Inflammatory macrophage treated with lipopolysaccharide for 1 hour (primary cell): ENCODE measurements at regions not wholly inside any gene's neighbourhood (a gene's known extent, or its start where the extent isn't known, plus 50 kb on each side); places are given as distances from the start of the nearest gene placed in this dataset.
"Not testable (repeated sequence)": the region's sequence is repeated elsewhere in the genome, so short reads cannot be mapped to it uniquely, and the experiment has no call there.

Experiments
- DNase-seq, 2 donors: peaks; one replicate each; pipeline ENCODE4 v3.0.0-alpha.2; 2020 to 2022

DNA sequence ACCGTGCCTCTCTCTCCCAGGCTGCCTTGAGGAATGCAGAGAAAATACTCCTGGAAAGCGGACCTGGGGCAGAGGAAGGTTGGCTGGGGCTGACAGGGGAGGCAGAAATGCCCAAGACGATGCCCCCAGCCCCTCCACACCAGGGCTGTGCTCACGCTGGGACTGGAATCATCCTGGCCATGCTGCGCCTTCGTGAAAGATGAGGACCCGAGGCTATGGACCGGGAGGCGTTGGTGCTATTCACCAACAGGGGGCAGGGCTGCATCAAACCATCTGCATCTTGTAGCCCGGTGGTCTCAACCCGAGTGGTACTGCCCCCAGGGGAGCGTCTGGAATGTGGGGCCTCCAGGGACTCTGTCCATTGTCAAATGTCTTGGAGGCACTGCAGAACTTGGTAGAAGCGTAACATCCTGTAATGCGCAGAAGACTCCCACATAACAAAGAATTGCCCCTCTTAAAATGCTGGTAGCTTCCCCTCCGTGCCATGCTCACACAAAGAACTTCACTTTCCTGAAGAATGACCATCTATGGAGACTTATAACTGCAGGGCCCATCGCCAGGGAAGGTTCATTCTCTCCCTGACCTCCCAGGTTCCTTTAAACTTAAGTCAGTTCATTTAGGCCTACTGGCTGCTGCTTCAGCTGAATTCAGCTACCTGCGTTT, 251.2 kb downstream of the RRAGC start:
- no peak for DNase-seq

DNA sequence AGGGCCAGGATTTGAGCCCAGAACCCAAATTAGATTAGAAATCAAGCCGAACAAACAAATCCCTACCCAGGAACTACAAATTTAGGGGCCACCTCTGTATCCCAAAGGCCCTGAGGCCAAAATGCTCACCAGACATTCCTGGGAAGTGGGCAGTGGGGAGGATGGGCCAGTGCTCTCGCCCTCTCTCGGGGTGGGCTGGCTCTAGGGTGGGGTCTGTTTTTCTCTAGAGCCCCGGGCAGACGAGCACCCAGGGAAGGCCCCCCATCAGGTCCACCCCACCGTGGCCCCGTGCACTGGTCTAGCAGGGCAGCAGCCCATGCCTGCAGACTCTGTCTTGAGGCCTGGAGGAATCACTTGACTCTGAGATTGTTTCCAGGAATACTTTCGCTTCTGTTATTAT, 252.0 kb downstream of the RRAGC start:
- DNase-seq = no peak

DNA sequence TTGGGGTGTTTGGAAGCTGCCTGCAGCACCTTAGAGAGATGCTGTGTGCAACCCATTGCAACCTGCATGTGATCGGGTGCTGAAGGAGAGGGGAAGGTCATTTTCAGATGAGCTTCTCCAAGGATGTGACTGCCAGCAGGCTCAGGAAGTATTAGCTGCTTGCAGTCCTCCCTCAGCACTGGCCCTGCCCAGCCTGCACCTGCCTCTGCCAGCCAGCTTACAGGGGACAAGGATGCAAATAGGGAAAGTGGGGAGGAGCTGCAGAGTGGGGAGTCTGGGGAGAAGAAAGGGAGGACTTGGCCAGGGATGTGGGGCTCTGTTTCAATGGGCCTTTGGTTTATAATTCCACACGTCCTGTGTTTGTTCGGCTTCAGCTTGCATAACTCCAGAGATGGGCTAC, 254.5 kb downstream of the RRAGC start:
- no peak for DNase-seq

DNA sequence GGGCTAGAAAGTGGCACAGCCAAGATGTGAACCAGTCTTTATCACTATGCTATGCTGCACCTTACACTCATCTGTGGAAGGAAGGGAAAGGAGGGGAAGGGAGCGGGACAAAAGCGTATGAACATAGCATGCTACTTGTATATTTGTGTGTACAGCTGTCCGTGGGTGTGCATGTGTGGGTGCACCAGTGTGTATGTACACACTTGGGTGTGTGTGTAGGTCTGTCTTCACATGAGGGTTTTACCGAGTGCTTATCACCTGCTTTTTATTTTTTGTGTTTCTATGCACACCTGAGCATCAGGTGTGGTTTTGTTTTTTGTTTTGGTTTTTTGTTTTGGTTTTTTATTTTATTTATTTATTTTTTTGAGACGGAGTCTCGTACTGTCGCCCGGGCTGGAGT, 255.7 kb downstream of the RRAGC start:
- DNase-seq = no peak

DNA sequence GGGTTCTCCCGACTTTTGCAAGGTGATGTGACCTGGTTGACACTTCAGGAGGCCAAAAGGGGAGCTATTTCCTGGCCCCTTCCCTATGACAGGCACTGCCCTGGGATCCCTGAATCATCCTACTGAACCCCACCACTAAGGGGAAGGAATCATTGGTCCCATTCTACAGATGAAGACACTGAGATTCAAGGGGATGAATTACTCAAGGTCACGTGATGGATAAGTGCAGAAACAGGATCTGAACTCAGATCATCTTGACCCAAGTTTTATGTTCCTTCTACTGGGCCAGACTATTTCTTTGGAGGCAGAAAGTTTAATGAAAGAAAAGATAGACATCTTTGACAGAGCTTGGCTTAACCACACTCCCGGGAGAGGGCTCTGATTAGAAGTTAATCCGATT, 258.7 kb downstream of the RRAGC start:
- no peak for DNase-seq

DNA sequence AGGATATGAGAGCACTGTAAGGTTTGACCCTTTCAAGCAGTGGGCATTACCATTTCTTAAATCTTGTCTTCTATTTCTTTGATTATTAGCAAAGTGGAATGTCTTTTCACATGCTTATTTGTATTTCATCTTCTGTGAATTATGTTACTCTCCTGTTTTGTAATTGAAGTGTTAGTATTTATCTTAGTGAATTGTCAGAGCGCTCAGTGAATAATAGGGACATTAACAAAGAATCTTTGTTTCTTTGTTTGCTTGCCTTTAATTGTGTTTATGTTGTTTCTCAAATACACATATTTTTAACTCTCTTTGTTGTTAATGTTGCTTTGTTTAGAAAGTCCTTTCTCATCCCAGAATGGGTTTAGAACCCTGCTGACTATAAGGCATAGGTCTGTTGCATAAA, 259.3 kb downstream of the RRAGC start:
- DNase-seq = no peak

DNA sequence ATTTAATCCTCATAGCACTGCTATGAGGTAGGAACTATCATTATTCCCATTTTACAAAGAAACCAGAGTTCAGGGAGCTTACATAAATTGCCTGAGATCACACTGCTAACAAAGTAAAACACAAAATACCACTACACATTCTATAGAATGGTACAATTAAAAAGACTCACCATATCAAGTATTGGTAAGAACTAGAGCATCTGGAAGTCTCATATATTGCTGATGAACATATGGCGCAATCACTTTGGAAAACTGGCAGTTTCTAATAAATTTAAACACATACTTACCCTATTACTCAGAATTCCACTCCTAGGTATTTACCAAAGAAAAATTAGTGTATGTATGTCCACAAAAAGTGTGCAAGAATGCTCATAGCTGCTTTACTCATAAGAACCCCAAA, 261.5 kb downstream of the RRAGC start:
- no peak for DNase-seq

DNA sequence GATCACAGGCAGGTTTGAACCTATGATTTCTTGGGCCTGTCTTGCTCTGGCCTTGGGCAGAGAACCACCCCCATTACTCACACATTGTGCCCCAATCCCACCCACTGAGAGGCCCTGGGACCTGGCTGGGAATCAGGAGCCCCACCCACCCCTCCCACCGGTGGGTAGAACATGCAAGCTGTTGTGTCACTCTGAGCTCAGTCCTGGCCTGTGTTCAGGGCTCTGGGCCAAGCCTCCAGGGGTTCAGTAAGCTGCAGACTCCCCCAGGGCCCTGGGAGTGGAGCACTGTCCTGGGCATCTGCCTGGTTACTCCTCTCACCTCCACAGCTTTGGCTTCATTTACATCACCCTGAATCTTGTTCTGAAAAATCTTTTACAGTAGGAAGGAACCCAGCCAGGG, 270.5 kb downstream of the RRAGC start:
- no peak for DNase-seq

DNA sequence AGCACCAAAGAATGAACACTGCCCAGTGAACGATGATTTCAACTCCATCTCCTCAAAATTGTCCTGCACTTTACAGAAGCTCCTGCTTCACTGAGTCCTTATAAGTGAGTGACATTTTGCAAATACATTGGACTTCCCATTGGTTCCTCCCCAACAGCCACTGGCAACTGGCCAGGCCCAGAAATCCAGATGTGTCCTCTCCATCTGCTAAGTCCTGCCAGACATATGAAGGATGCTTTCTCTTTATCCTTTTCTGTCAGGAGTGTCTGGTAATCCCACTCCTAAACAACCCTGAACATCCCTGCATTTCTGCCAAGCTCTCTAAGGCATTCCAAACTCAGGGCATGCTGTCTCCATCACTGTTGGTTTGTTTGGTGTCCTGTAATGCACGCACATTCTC, 271.8 kb downstream of the RRAGC start:
- no peak for DNase-seq

DNA sequence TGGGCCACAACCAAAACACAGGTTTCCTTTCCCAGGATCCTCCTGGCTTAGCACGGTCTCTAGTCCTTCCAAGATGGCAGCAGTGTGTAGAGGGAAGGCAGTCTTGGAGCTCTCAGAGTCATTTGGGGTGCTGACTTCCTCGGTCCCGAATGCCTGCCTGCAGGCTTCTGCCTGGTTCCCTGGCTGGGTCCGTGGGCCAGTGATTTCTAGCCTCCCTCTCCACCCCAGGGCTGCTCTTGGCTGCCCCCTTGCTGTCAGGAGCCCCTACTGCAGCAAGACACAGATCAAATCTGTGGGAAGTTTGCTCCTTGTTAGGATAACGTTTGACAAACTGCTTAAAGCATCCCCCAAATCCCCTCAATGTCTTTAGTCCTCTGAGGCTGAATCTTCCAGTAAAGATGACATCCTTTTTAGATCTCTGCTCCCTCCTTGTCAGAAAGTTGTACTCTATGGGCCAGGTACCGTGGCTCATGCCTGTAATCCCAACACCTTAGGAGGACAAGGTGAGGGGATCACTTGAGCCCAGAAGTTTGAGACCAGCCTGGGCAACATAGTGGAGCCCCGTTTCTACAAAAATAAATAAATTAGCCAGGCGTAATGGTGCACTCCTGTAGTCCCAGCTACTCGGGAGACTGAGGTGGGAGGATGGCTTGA, 272.5 kb downstream of the RRAGC start:
- peak; percentile 3 to 61 for DNase-seq

DNA sequence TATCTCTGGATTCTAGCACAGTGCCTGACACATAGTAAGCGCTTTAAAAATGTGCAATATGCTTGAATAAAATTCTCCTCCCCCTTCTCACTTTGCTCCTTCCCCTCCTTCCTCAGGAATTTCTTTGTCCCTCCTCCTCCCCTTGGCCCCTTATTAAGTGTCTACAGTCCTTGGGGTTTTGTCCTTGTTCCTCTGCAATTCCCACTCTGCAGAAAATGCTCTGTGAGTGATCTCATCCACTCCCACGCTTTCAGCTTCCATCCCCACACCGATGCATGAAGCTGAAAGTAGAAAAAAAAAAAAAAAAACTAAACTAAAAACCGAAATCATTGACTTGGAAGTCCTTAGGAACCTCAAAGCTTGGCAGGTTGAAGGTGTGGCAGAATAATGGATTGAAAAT, 273.6 kb downstream of the RRAGC start:
- DNase-seq = no peak

DNA sequence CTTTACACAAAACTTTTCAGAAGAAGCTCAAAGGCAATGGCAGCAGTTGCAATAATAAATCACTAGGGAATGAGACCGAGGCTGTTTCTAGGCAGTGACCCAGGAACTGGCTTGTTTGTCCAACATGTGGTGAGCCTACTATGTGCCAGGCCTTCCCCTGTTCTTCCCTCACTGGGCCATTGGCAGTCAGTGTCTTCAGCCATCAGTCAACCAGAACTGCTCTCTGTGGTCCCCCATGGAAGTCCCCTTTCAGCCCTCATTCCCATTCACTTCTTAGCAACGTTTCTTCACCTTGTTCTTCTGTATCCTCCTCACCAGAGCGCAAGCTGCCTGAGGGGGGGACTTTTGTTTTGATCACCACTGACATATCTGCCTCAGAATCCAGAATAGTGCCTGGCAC, 274.1 kb downstream of the RRAGC start:
- no peak for DNase-seq

DNA sequence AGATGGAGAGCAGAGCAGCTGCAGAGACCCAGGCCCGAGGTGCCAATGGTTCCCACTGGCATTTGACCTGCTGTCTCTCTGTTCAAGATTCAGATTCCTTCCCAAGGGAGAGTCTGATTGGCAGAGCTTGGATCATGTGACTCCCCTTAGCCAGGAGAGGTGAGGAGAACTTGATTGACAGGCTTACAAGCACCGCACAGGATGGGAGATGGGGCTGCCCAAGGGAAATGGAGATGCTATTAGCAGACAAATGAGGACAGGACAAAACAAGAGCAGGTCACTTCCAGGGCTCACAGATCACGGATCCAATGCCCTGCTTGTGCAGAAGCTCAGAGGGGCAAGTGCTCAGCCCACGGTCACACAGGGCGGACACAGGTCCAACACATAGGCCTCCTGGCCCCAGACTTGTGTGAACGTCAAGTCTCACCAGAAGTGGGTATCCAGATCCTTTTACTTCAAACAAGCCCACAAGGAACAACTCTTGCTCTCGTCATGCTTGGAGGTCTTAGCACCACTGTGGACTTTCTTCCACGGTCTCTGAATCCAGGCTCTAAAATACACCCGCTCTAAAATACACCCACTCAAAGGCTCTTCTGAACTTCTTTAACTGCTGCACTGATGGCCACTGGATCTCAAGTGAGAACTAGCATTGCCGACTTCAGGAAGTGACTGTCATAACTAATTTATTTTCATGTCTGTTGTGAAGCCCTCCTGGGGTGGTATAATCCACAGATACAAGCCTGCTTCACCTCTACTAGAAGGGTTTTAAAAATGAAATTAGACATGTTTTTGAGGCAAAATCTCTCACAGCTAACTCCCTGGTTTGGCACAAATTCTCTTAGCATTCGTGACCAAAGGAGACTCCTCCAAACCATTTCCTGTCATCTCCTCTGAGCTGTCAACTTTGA, 274.9 kb downstream of the RRAGC start:
- no peak for DNase-seq

DNA sequence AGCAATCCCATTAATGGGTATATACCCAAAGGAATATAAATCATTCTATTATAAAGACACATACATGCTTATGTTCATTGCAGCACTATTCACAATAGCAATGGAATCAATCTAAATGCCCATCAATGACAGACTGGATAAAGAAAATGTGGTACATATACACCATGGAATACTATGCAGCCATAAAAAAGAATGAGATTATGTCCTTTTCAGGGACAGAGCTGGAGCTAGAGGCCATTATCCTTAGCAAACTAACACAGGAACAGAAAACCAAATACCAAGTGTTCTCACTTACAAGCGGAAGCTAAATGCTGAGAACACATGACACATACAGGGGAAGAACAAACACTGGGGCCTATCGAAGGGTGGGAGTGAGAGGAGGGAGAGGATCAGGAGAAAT, 276.3 kb downstream of the RRAGC start:
- DNase-seq = not testable (repeated sequence)

DNA sequence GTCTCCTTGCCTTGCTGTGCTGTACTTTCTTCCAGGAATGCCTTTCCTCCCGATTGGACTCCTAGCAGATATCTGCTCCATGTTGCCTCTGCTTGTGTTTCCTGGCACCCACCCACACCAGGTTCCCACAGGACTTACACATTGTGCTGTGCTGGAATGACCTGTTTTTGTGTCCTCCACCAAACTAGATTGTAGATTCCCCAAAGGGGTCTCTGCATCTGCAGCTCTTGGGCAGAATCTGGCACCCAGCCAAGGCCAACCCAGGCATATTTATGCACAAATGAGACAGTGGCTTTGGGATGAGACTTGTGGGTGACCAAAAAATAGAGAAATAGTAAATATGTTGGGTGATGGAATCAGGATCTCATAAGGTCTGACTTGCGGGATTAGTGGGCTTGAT, 278.2 kb downstream of the RRAGC start:
- no peak for DNase-seq

DNA sequence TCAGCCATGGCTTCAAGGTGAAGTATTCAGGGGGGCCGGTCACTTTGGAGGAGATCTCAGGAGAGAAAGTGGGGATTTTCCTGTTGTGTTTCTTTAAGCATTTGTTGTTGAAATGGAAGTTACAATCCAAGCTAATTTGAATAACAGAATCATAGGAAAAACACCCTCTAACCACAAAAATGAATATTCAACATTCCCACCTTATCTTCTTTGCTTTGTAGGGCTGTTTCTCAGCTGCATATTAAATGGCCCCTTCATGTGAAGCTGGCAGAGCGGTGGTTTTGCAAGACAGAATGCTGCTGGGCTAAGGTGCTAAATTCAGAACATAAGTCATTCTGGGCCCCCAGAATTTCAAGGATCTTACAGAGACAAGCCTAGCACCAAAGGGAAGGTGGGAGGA, 279.0 kb downstream of the RRAGC start:
- DNase-seq = no peak

DNA sequence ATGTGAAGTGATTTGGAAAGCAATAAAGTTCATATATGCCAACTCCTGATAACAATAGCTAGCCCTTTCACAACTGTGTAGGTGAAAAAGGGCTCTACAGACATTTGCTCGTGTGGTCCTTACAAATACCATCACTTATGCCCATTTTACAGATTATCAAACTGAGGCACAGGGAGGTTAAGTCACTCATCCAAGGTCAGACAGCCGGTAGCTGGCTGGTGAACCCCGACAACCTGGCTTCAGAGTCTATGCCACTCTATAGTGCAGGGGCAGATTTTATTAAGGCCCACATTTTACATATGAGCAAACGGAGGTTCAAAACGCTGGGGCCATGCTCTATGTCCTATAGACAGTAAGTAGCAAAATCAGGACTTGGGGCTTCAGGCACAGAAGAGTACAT, 280.5 kb downstream of the RRAGC start:
- DNase-seq = no peak

DNA sequence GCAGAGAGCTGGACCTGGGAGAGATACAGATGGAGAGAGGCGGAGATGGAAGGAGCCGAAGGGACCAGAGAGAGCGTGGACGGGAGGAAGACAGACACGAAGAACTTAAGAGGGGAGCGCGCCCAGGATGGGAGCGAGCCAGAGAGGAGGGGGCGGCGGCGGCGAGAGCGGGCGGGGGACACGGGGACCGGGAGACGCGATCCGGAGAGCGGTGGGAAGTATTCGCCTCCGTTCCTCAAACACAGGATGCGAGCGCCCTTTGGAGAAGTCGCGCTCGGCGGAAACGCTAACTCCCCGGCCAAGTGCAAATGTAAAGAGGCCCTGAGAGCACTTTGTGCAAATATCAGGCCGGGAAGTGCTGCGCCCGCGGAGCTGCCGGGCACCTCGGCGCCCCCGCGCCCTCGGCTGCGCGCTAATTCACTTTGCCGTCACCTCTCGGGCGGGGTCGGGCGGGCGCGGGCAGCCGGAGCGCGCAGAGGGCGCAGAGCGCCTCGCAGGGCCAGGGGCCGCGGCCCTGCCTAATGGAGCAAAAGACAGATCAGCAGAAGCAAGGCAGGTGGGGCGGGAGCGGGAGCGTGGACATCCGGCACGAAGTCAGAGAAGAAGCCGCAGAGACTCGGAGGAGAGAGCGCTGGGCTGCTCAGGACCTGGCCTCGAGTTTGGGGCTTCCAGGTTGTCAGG, 281.2 kb downstream of the RRAGC start:
- no peak for DNase-seq

DNA sequence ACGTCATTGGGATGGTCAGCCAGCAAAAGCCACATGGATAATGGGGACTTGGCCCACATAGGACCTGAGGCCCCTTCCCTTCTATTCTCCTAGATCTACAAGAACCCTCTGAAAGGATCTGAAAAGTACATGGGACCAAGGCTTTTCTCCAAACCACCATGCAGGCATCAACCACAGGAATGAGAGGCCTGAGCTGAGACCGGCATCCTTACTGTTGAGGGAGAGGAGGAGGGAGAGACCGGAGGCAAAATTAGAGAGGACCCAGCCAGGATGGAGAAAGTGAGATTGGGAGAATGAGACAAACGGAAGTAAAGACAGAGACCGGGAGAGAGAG, 281.7 kb downstream of the RRAGC start:
- DNase-seq = no peak

DNA sequence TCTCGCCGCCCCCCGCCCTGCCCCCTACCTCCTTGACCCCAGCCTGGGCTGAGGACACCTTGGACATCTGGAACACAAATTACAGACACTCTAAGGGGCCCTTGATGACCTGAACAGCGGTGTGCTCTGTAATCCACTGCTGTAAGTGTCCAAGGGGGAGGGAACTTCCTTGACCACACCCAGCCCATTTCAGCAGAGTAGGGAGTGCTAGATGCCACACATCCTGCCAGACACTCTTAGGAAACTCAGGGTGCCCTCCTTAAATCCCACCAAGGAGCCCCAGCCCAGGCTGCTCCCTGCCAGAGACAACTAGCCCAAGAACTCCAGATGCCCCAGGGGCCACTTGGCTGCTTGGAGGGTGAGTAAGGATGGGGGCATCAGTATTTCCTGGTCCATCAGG, 282.2 kb downstream of the RRAGC start:
- no peak for DNase-seq

DNA sequence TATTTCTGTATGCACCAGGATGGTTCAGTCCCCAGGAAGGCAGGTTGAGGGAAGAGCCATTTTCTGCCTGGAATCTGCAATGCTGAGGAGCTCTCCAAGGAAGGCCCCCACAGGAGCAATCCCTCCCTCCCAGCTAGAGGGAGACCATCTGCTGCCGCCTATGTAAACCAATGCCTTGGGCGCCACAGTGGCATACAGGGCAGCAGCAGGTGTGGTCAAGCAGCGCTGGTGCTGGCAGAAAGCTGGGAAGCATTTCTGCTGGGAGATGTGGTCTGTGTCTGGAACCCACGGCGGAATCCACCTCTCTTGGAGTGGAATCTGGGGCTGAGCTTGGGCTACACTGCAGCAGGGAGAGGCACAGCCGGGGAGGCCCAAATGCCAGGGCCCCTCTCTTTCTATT, 283.3 kb downstream of the RRAGC start:
- no peak for DNase-seq

DNA sequence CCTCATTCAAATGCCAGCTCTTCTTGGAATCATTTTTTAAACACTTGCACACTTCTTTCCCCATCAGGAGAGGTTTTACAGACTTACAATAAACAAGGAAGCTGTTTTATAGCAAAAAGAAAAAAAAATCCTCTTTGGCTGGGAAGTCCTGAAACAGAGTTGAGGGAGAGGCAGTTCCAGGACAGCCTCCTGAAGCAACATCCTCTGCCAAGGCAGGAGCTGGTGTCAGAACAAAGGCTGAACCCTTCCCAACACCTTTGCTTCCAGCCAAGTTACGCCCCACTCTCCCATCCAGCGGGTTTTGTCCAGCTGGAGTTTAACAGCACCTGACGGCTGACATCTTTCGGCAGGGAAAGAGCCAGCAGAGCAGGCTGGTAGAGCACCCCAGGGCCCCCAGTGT, 287.8 kb downstream of the RRAGC start:
- DNase-seq = no peak

DNA sequence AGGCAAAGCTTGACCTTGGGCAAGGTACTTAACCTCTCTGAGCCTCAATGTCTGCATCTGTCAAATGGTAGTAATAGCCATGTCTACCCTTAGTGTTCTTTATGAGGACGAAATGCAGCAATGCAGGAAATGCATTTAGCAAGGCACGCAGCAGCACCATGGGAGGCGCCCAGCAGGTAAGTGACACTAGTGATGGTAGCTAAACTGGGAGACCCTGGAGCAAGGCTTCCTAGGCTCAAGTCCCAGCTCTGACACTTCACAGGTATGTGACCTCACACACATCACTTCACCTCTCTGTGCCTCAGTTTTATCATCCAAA, 289.0 kb downstream of the RRAGC start:
- DNase-seq = no peak
